Erythroblast (primary cell): ENCODE measurements at regions not wholly inside any gene's neighbourhood (a gene's known extent, or its start where the extent isn't known, plus 50 kb on each side); places are given as distances from the start of the nearest gene placed in this dataset.

Source experiments
- DNase-seq, 2 experiments: peaks; one replicate each; lab custom pipeline; 2025; lab: John Stamatoyannopoulos, UW
- GATA1 ChIP-seq: IDR thresholded peaks from 2 replicates; pipeline ENCODE4 v1.6.1; 2011; ENCODE audit warnings: low read depth, mild to moderate bottlenecking, control low read depth, low read length, moderate library complexity
- POLR2A ChIP-seq: IDR thresholded peaks from 2 replicates; pipeline ENCODE4 v1.6.1; 2011; ENCODE audit warnings: mild to moderate bottlenecking, low read length

GRCh38 chr14:87879389-87879788, 113.6 kb downstream of the GALC start:
- TF ChIP-seq GATA1 (no peak), POLR2A (no peak)
- no peak for DNase-seq

- DNase-seq = no peak
Measured at GRCh38 chr14:87878959-87879358, 114.0 kb downstream of the GALC start.

GRCh38 chr14:87877877-87878276, 115.1 kb downstream of the GALC start:
- DNase-seq = no peak
- TF ChIP-seq GATA1 (no peak), POLR2A (no peak)

More at GRCh38 chr14:87878959-87879358, 114.0 kb downstream of the GALC start:
- TF ChIP-seq POLR2A = no peak
- no peak for TF ChIP-seq GATA1

GRCh38 chr14:87874676-87875075, 118.3 kb downstream of the GALC start:
- TF ChIP-seq GATA1 (no peak), POLR2A (no peak)
- DNase-seq = no peak

GRCh38 chr14:87873741-87874140, 119.2 kb downstream of the GALC start:
- DNase-seq = no peak
- no peak for TF ChIP-seq POLR2A
- no peak for TF ChIP-seq GATA1

GRCh38 chr14:87869619-87870583, 123.1 kb downstream of the GALC start:
- DNase-seq = peak in 1 of 2 experiments; percentile 2
- no peak for TF ChIP-seq GATA1
- no peak for TF ChIP-seq POLR2A

GRCh38 chr14:87868920-87869319, 124.1 kb downstream of the GALC start:
- DNase-seq = no peak
- TF ChIP-seq GATA1 = no peak
- TF ChIP-seq POLR2A = no peak

- DNase-seq = no peak
- TF ChIP-seq GATA1 (no peak), POLR2A (no peak)
Measured at GRCh38 chr14:87866116-87866515, 126.9 kb downstream of the GALC start.

- DNase-seq = no peak
- TF ChIP-seq GATA1 = no peak
- TF ChIP-seq POLR2A = no peak
Measured at GRCh38 chr14:87864356-87865270, 128.4 kb downstream of the GALC start.

GRCh38 chr14:87863047-87863446, 129.9 kb downstream of the GALC start:
- no peak for DNase-seq
- TF ChIP-seq GATA1 (no peak), POLR2A (no peak)

GRCh38 chr14:87852107-87852506, 140.9 kb downstream of the GALC start:
- DNase-seq = no peak
- no peak for TF ChIP-seq POLR2A
- no peak for TF ChIP-seq GATA1

GRCh38 chr14:87851190-87851589, 141.8 kb downstream of the GALC start:
- DNase-seq = no peak
- TF ChIP-seq GATA1 (no peak), POLR2A (no peak)

- no peak for DNase-seq
- no peak for TF ChIP-seq GATA1
- no peak for TF ChIP-seq POLR2A
Measured at GRCh38 chr14:87847216-87847755, 145.7 kb downstream of the GALC start.

- no peak for DNase-seq
- TF ChIP-seq POLR2A (no peak), GATA1 (no peak)
Measured at GRCh38 chr14:87840906-87841305, 152.1 kb downstream of the GALC start.
